WERI-Rb-1 (cell line): ENCODE measurements at regions not wholly inside any gene's neighbourhood (a gene's known extent, or its start where the extent isn't known, plus 50 kb on each side); places are given as distances from the start of the nearest gene placed in this dataset.

ENCODE experiments used
- DNase-seq: peaks from one replicate; pipeline ENCODE4 v3.0.0-alpha.2; 2020
- H3K27ac ChIP-seq: fragments of 250-450 bp; sonication (Bioruptor Pico); 2 replicates; pipeline ENCODE4 v1.5.1; 2020; ENCODE audit warnings: mild to moderate bottlenecking, moderate library complexity
- H3K27me3 ChIP-seq: fragments of 250-450 bp; sonication (Bioruptor Pico); 2 replicates; pipeline ENCODE4 v1.5.1; 2021; ENCODE audit warnings: mild to moderate bottlenecking, low read depth, moderate library complexity; ENCODE audit not compliant: insufficient read depth, severe bottlenecking
- H3K36me3 ChIP-seq: fragments of 250-450 bp; sonication (Bioruptor Pico); 2 replicates; pipeline ENCODE4 v1.5.1; 2020; ENCODE audit warnings: mild to moderate bottlenecking, moderate library complexity
- H3K4me3 ChIP-seq: 2 replicates; pipeline ENCODE4 v1.5.1; 2011; ENCODE audit warnings: low read depth, mild to moderate bottlenecking, control low read depth, low read length
- H3K9me3 ChIP-seq: fragments of 250-450 bp; sonication (Bioruptor Pico); 2 replicates; pipeline ENCODE4 v1.5.1; 2021; ENCODE audit warnings: mild to moderate bottlenecking, moderate library complexity; ENCODE audit not compliant: severe bottlenecking
- TF ChIP-seq, protein P1 (sequence below): IDR thresholded peaks from 2 replicates; pipeline ENCODE4 v1.5.1; 2011; ENCODE audit warnings: low read depth, mild to moderate bottlenecking, control low read depth, inconsistent platforms, low read length

DNA sequence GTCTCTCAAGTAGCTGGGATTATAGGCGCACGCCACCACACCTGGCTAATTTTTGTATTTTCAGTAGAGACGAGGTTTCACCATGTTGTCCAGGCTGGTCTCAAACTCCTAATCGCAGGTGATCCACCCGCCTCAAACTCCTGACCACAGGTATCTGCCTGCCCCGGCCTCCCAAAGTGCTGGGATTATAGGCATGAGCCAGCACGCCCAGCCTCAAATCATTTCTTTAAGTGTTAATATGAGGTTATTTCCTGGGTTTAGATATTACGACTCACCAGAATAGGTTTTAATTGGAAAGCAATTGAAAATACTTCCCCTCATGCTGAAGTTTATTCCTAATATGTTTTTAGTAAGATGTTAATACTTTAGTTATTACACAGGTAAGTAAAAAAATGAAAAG lies 144.5 kb downstream of the NUFIP1 start:
- DNase-seq, result no peak
- no peaks in the 10 kb centered on the region for H3K9me3 ChIP-seq
- no peaks in the 10 kb centered on the region for H3K27me3 ChIP-seq
- no peaks in the 10 kb centered on the region for H3K36me3 ChIP-seq
- TF ChIP-seq, protein P1, sequence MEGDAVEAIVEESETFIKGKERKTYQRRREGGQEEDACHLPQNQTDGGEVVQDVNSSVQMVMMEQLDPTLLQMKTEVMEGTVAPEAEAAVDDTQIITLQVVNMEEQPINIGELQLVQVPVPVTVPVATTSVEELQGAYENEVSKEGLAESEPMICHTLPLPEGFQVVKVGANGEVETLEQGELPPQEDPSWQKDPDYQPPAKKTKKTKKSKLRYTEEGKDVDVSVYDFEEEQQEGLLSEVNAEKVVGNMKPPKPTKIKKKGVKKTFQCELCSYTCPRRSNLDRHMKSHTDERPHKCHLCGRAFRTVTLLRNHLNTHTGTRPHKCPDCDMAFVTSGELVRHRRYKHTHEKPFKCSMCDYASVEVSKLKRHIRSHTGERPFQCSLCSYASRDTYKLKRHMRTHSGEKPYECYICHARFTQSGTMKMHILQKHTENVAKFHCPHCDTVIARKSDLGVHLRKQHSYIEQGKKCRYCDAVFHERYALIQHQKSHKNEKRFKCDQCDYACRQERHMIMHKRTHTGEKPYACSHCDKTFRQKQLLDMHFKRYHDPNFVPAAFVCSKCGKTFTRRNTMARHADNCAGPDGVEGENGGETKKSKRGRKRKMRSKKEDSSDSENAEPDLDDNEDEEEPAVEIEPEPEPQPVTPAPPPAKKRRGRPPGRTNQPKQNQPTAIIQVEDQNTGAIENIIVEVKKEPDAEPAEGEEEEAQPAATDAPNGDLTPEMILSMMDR, result no peak
- no peak overlapping the region for H3K4me3 ChIP-seq
- no peak overlapping the region for H3K27ac ChIP-seq

GRCh38 chr13:44843403-44843802 lies 145.9 kb downstream of the NUFIP1 start:
- TF ChIP-seq, protein P1, result no peak
- Histone ChIP-seq H3K4me3 (no peak overlapping the region), H3K9me3 (no peaks in the 10 kb centered on the region), H3K27ac (no peak overlapping the region), H3K27me3 (no peaks in the 10 kb centered on the region), H3K36me3 (no peaks in the 10 kb centered on the region)
- DNase-seq, result no peak

DNA sequence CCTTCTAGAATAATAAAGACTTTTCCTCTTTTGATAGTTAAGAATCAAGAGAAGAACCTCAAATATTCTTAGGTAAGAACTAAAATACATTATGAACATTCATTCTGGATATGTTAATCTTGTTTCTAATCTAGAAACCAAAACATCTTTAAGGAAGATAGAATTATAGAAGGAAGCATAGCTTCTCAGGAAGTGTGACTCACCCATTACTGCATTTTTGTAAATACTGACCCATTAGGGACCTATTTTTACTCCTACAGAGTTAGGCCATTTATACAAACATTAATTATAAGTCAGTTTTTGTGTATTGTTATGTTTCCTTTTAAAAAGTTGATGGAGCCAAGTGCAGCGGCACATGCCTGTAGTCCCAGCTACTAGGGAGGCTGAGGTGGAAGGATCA lies 147.1 kb downstream of the NUFIP1 start:
- no peaks in the 10 kb centered on the region for H3K9me3 ChIP-seq
- no peak overlapping the region for H3K27ac ChIP-seq
- no peaks in the 10 kb centered on the region for H3K27me3 ChIP-seq
- no peak overlapping the region for H3K4me3 ChIP-seq
- DNase-seq, result no peak
- TF ChIP-seq, protein P1, result no peak
- no peaks in the 10 kb centered on the region for H3K36me3 ChIP-seq

DNA sequence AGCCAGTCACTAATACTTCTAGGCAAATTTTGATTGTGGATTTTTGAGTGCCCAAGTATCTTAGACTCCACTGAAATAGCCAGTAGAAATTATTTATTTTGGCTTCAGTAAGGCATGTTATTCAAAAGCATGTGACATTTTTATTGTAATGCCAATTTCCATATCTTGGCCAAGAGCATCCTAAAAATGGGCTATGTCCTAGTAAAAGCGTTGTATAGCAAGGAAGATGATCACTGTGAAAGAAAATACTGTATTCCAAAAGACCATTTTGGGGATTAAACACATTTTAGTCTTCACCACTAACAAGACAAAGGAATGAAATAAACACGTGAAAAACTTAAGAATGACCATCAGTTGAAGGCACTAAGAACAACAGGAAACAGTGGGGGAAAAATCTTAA lies 149.1 kb downstream of the NUFIP1 start:
- Histone ChIP-seq H3K4me3 (no peak overlapping the region), H3K36me3 (no peaks in the 10 kb centered on the region), H3K27ac (no peak overlapping the region), H3K9me3 (no peaks in the 10 kb centered on the region), H3K27me3 (no peaks in the 10 kb centered on the region)
- TF ChIP-seq, protein P1, result no peak
- DNase-seq, result no peak

- Histone ChIP-seq H3K27me3 (no peaks in the 10 kb centered on the region), H3K4me3 (no peak overlapping the region), H3K27ac (no peak overlapping the region), H3K9me3 (no peaks in the 10 kb centered on the region), H3K36me3 (no peaks in the 10 kb centered on the region)
- TF ChIP-seq, protein P1, result no peak
- no peak for DNase-seq
These were observed 152.0 kb downstream of the NUFIP1 start for GRCh38 chr13:44837250-44837649.

DNA sequence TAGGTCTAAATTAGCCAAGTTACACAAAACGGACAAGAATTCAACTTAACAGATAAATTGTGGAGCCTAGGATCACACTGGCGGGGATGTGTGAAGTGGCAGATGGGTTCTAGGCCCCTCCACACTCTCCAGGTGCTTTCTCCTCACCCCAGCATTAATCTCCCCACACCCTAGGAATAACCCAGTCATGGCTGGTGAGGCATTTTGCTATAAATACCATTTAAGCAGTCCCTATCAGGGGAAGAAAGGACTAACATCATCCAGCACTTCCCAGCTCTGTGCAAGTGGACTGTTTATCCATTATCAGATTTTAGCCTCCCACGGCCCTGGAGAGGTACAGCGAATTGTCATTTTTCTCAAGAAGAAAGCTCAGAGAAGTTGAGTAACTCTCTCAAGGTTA lies 154.9 kb downstream of the NUFIP1 start:
- Histone ChIP-seq H3K9me3 (no peaks in the 10 kb centered on the region), H3K36me3 (no peaks in the 10 kb centered on the region), H3K27me3 (no peaks in the 10 kb centered on the region), H3K4me3 (no peak overlapping the region), H3K27ac (no peak overlapping the region)
- no peak for DNase-seq
- TF ChIP-seq, protein P1, result no peak
